ENCODE measurements at regions not wholly inside any gene's neighbourhood (a gene's known extent, or its start where the extent isn't known, plus 50 kb on each side); places are given as distances from the start of the nearest gene placed in this dataset.
A peak's percentile ranks its signal among the peaks of the same experiment; 100 is the strongest.
"Not testable (repeated sequence)": the region's sequence is repeated elsewhere in the genome, so short reads cannot be mapped to it uniquely, and the experiment has no call there.

- Mint-ChIP-seq H3K4me3 (no peak overlapping the region), H3K27me3 (peaks cover 45% of the 10 kb centered on the region), H3K4me1 (no peaks in the 10 kb centered on the region), H3K9me3 (no peaks in the 10 kb centered on the region), H3K36me3 (no peaks in the 10 kb centered on the region), H3K27ac (no peak overlapping the region)
- ATAC-seq, result no peak
These were observed 65.5 kb upstream of the SLC7A14 start for GRCh38 chr3:170651260-170651845.

- not testable (repeated sequence) for H3K9me3 Mint-ChIP-seq, H3K4me1 Mint-ChIP-seq, H3K36me3 Mint-ChIP-seq, H3K27ac Mint-ChIP-seq, ATAC-seq, H3K4me3 Mint-ChIP-seq
- peaks cover 45% of the 10 kb centered on the region for H3K27me3 Mint-ChIP-seq
These were observed 64.7 kb upstream of the SLC7A14 start for GRCh38 chr3:170650557-170650956.

- Mint-ChIP-seq H3K27me3 (peaks cover 31% of the 10 kb centered on the region), H3K9me3 (peaks cover 10% of the 10 kb centered on the region), H3K36me3 (no peaks in the 10 kb centered on the region), H3K27ac (no peak overlapping the region), H3K4me3 (no peak overlapping the region), H3K4me1 (no peaks in the 10 kb centered on the region)
- no peak for ATAC-seq
These were observed 58.8 kb upstream of the SLC7A14 start for GRCh38 chr3:170644711-170645110.

- H3K27me3 Mint-ChIP-seq, result peaks cover 27% of the 10 kb centered on the region
- peaks cover 10% of the 10 kb centered on the region for H3K9me3 Mint-ChIP-seq
- H3K4me3 Mint-ChIP-seq, result no peak overlapping the region
- no peak overlapping the region for H3K27ac Mint-ChIP-seq
- no peak for ATAC-seq
- no peaks in the 10 kb centered on the region for H3K36me3 Mint-ChIP-seq
- H3K4me1 Mint-ChIP-seq, result no peaks in the 10 kb centered on the region
These were observed 58.0 kb upstream of the SLC7A14 start for GRCh38 chr3:170643831-170644230.

GRCh38 chr3:170642882-170643601 lies 57.2 kb upstream of the SLC7A14 start:
- no peaks in the 10 kb centered on the region for H3K36me3 Mint-ChIP-seq
- peaks cover 10% of the 10 kb centered on the region for H3K9me3 Mint-ChIP-seq
- H3K27me3 Mint-ChIP-seq, result peaks cover 21% of the 10 kb centered on the region
- no peak for ATAC-seq
- H3K4me1 Mint-ChIP-seq, result no peaks in the 10 kb centered on the region
- H3K4me3 Mint-ChIP-seq, result no peak overlapping the region
- no peak overlapping the region for H3K27ac Mint-ChIP-seq

- H3K4me1 Mint-ChIP-seq, result no peaks in the 10 kb centered on the region
- no peak overlapping the region for H3K27ac Mint-ChIP-seq
- peaks cover 10% of the 10 kb centered on the region for H3K9me3 Mint-ChIP-seq
These were observed 55.8 kb upstream of the SLC7A14 start for GRCh38 chr3:170641510-170642236.

GRCh38 chr3:170640737-170641171 lies 54.9 kb upstream of the SLC7A14 start:
- H3K4me3 Mint-ChIP-seq, result no peak overlapping the region
- H3K9me3 Mint-ChIP-seq, result peaks cover 10% of the 10 kb centered on the region
- peak; percentile 32 for ATAC-seq
- no peaks in the 10 kb centered on the region for H3K36me3 Mint-ChIP-seq
- no peak overlapping the region for H3K27ac Mint-ChIP-seq
- H3K27me3 Mint-ChIP-seq, result peaks cover 35% of the 10 kb centered on the region
- H3K4me1 Mint-ChIP-seq, result no peaks in the 10 kb centered on the region

More at GRCh38 chr3:170641510-170642236, 55.8 kb upstream of the SLC7A14 start:
- H3K4me3 Mint-ChIP-seq, result no peak overlapping the region
- no peaks in the 10 kb centered on the region for H3K36me3 Mint-ChIP-seq
- no peak for ATAC-seq
- H3K27me3 Mint-ChIP-seq, result peaks cover 28% of the 10 kb centered on the region

GRCh38 chr3:170638988-170639387 lies 53.1 kb upstream of the SLC7A14 start:
- H3K9me3 Mint-ChIP-seq, result peaks cover 7% of the 10 kb centered on the region
- H3K4me1 Mint-ChIP-seq, result peaks cover 8% of the 10 kb centered on the region
- no peak overlapping the region for H3K27ac Mint-ChIP-seq
- H3K27me3 Mint-ChIP-seq, result peaks cover 41% of the 10 kb centered on the region
- no peak overlapping the region for H3K4me3 Mint-ChIP-seq
- no peaks in the 10 kb centered on the region for H3K36me3 Mint-ChIP-seq
- no peak for ATAC-seq

GRCh38 chr3:170637306-170637705 lies 51.4 kb upstream of the SLC7A14 start:
- Mint-ChIP-seq H3K4me1 (peaks cover 18% of the 10 kb centered on the region), H3K27me3 (peaks cover 33% of the 10 kb centered on the region), H3K4me3 (no peak overlapping the region), H3K9me3 (no peaks in the 10 kb centered on the region), H3K27ac (no peak overlapping the region), H3K36me3 (no peaks in the 10 kb centered on the region)
- no peak for ATAC-seq

- Mint-ChIP-seq H3K9me3 (no peaks in the 10 kb centered on the region), H3K27ac (no peak overlapping the region), H3K27me3 (peaks cover 26% of the 10 kb centered on the region), H3K4me3 (no peak overlapping the region), H3K4me1 (peaks cover 20% of the 10 kb centered on the region), H3K36me3 (no peaks in the 10 kb centered on the region)
- ATAC-seq, result no peak
These were observed 50.6 kb upstream of the SLC7A14 start for GRCh38 chr3:170636400-170636973.

Data from stimulated activated memory B cell treated with anti-CD40 and anti-IgM and Interleukin-4, amounts not matched to agents 10 μg/mL and 1 μg/mL and 100 μg/mL, for 72 hours (primary cell).